H1 (cell line): ENCODE measurements at regions not wholly inside any gene's neighbourhood (a gene's known extent, or its start where the extent isn't known, plus 50 kb on each side); places are given as distances from the start of the nearest gene placed in this dataset.

Experiments
- CTCF ChIA-PET: fragments of 300-600 bp; sonication (Branson Sonifier 250); formaldehyde crosslinking; loops from one replicate; lab custom pipeline; 2021; ENCODE audit not compliant: partially characterized antibody; lab: Charles Lee
- POLR2A ChIA-PET: fragments of 300-600 bp; sonication (Branson Sonifier 250); formaldehyde crosslinking; loops from one replicate; lab custom pipeline; 2021; ENCODE audit warnings: inconsistent platforms; ENCODE audit not compliant: partially characterized antibody; lab: Charles Lee
- DNase-seq, 2 experiments: peaks; one replicate each; pipeline versions ENCODE4 v3.0.0 to v3.0.0-alpha.2; 2010 to 2022; ENCODE audit warnings: low spot score in 2 of 2, low read depth in 1 of 2, mixed read lengths in 1 of 2
- FAIRE-seq: peaks from 2 replicates; lab custom pipeline; 2011; peaks lifted over from hg19 to GRCh38; lab: Jason Lieb, UNC
- H2AFZ ChIP-seq: 2 replicates; pipeline ENCODE4 v1.8.1; 2012; ENCODE audit warnings: low read length, inconsistent platforms
- H2AK5ac ChIP-seq: 2 replicates; pipeline ENCODE4 v1.6.1; 2013; ENCODE audit warnings: low read depth, low read length
- H2BK120ac ChIP-seq: replicated peaks from 2 replicates; pipeline ENCODE3; 2013; ENCODE audit warnings: low read depth, low read length, inconsistent platforms
- H2BK12ac ChIP-seq: 2 replicates; pipeline ENCODE4 v1.6.1; 2013; ENCODE audit warnings: low read depth, low read length
- H2BK15ac ChIP-seq: 2 replicates; pipeline ENCODE4 v1.6.1; 2013; ENCODE audit warnings: low read length
- H2BK20ac ChIP-seq: 2 replicates; pipeline ENCODE4 v1.6.1; 2013; ENCODE audit warnings: low read length
- H2BK5ac ChIP-seq: 2 replicates; pipeline ENCODE4 v1.6.1; 2013; ENCODE audit warnings: low read depth, low read length
- H3K14ac ChIP-seq: 2 replicates; pipeline ENCODE4 v1.6.1; 2013; ENCODE audit warnings: inconsistent platforms; ENCODE audit not compliant: insufficient read length
- H3K18ac ChIP-seq: 2 replicates; pipeline ENCODE4 v1.6.1; 2013; ENCODE audit warnings: low read length; ENCODE audit errors: extremely low read depth
- H3K23ac ChIP-seq: 2 replicates; pipeline ENCODE4 v1.6.1; 2013; ENCODE audit warnings: inconsistent platforms; ENCODE audit not compliant: insufficient read length
- H3K23me2 ChIP-seq: 2 replicates; pipeline ENCODE4 v1.6.1; 2013; ENCODE audit warnings: low read depth, low read length
- H3K27ac ChIP-seq: 2 replicates; pipeline ENCODE4 v1.6.1; 2011; ENCODE audit warnings: low read depth, low read length, inconsistent platforms
- H3K27me3 ChIP-seq, 4 experiments: replicated peaks in 1 of 4; 1 replicate in 1 of 4; 2 replicates in 3 of 4; pipeline versions ENCODE4 v1.6.1 to v1.8.1; 2011 to 2013; ENCODE audit warnings: low read length in 3 of 4, mild to moderate bottlenecking in 3 of 4, inconsistent platforms in 2 of 4, mixed read lengths in 2 of 4, moderate library complexity in 1 of 4; ENCODE audit not compliant: control insufficient read depth in 3 of 4, insufficient read depth in 3 of 4; ENCODE audit errors: extremely low read depth in 1 of 4
- H3K36me3 ChIP-seq, 4 experiments: 2 replicates each; pipeline versions ENCODE4 v1.6.1 to v1.8.1; 2011 to 2013; ENCODE audit warnings: mild to moderate bottlenecking in 4 of 4, low read length in 3 of 4, moderate library complexity in 2 of 4, control low read depth in 1 of 4, inconsistent platforms in 1 of 4; ENCODE audit not compliant: insufficient read depth in 4 of 4, control insufficient read depth in 2 of 4
- H3K4ac ChIP-seq: replicated peaks from 2 replicates; pipeline ENCODE3; 2013; ENCODE audit warnings: low read length, low read depth, mixed read lengths, inconsistent platforms; ENCODE audit not compliant: insufficient read length
- H3K4me1 ChIP-seq, 4 experiments: replicated peaks in 1 of 4; 1 replicate in 1 of 4; 2 replicates in 3 of 4; pipeline versions ENCODE4 v1.6.1 to v1.8.1; 2011 to 2013; ENCODE audit warnings: low read length in 3 of 4, inconsistent platforms in 2 of 4, mixed read lengths in 1 of 4; ENCODE audit not compliant: insufficient read depth in 4 of 4, control insufficient read depth in 3 of 4
- H3K4me2 ChIP-seq, 2 experiments: 2 replicates each; pipeline versions ENCODE4 v1.6.1 to v1.8.1; 2011 to 2013; ENCODE audit warnings: low read depth in 2 of 2, low read length in 2 of 2, control low read depth in 1 of 2, inconsistent platforms in 1 of 2, mild to moderate bottlenecking in 1 of 2; ENCODE audit not compliant: insufficient read depth in 1 of 2
- H3K4me3 ChIP-seq, 4 experiments: fragments of 200-600, 300-600 bp in 1 of 4; sonication (generic), shearing (Covaris generic), sonication (Bioruptor Twin) in 1 of 4; 2 replicates each; pipeline versions ENCODE4 v1.5.1 to v1.8.1; 2011 to 2016; ENCODE audit warnings: low read length in 4 of 4, low read depth in 3 of 4, control low read depth in 2 of 4, inconsistent platforms in 2 of 4, mild to moderate bottlenecking in 2 of 4, mixed read lengths in 1 of 4, moderate library complexity in 1 of 4; ENCODE audit not compliant: insufficient read depth in 2 of 4; ENCODE audit errors: extremely low read depth in 1 of 4
- H3K56ac ChIP-seq: replicated peaks from 2 replicates; pipeline ENCODE3; 2013; ENCODE audit warnings: low read depth, mild to moderate bottlenecking, mixed read lengths, low read length, inconsistent platforms; ENCODE audit not compliant: insufficient read length
- H3K79me1 ChIP-seq: 2 replicates; pipeline ENCODE4 v1.6.1; 2013; ENCODE audit warnings: low read depth, low read length, control low read depth
- H3K79me2 ChIP-seq, 2 experiments: 2 replicates each; pipeline versions ENCODE4 v1.6.1 to v1.8.1; 2012 to 2013; ENCODE audit warnings: low read length in 2 of 2, mild to moderate bottlenecking in 2 of 2, inconsistent platforms in 1 of 2; ENCODE audit not compliant: insufficient read depth in 2 of 2, control insufficient read depth in 1 of 2
- H3K9ac ChIP-seq, 4 experiments: replicated peaks in 1 of 4; 1 replicate in 1 of 4; 2 replicates in 3 of 4; pipeline versions ENCODE4 v1.6.1 to v1.8.1; 2011 to 2013; ENCODE audit warnings: low read depth in 3 of 4, low read length in 3 of 4, control low read depth in 2 of 4, mild to moderate bottlenecking in 2 of 4, moderate library complexity in 2 of 4, inconsistent platforms in 1 of 4; ENCODE audit errors: extremely low read depth in 1 of 4
- H3K9me3 ChIP-seq, 2 experiments: 2 replicates each; pipeline versions ENCODE4 v1.6.1 to v1.8.1; 2012 to 2013; ENCODE audit warnings: mild to moderate bottlenecking in 2 of 2, moderate library complexity in 2 of 2, control low read depth in 1 of 2, inconsistent platforms in 1 of 2, low read depth in 1 of 2, low read length in 1 of 2, mixed read lengths in 1 of 2; ENCODE audit not compliant: insufficient read depth in 2 of 2
- H4K20me1 ChIP-seq, 2 experiments: replicated peaks in 1 of 2; 2 replicates each; pipeline versions ENCODE3 to v1.8.1; 2011 to 2013; ENCODE audit warnings: inconsistent platforms in 2 of 2, low read length in 2 of 2, mild to moderate bottlenecking in 1 of 2; ENCODE audit not compliant: insufficient read depth in 2 of 2, control insufficient read depth in 1 of 2
- H4K5ac ChIP-seq: 2 replicates; pipeline ENCODE4 v1.6.1; 2013; ENCODE audit warnings: low read length, low read depth, mixed read lengths, inconsistent platforms; ENCODE audit not compliant: insufficient read length
- H4K8ac ChIP-seq: 2 replicates; pipeline ENCODE4 v1.8.0; 2013; ENCODE audit warnings: mild to moderate bottlenecking, moderate library complexity, low read length, inconsistent platforms; ENCODE audit not compliant: insufficient read depth; ENCODE audit errors: extremely low read depth
- H4K91ac ChIP-seq: replicated peaks from 2 replicates; pipeline ENCODE3; 2013; ENCODE audit warnings: low read length, mixed read lengths, inconsistent platforms; ENCODE audit not compliant: insufficient read length
- CBX8 ChIP-seq: fragments of 300-800, 300-1000 bp; sonication (generic); IDR thresholded peaks from 2 replicates; pipeline ENCODE4 v1.7.1; 2016; ENCODE audit warnings: low read depth, low read length, borderline replicate concordance
- CHD1 ChIP-seq: IDR thresholded peaks from 2 replicates; pipeline ENCODE4 v1.6.1; 2012; ENCODE audit warnings: low read depth, low read length, improper control_type of control experiment
- FOSL1 ChIP-seq: IDR thresholded peaks from 2 replicates; pipeline ENCODE4 v1.6.1; 2011; ENCODE audit warnings: mild to moderate bottlenecking, low read depth, low read length, moderate library complexity; ENCODE audit not compliant: insufficient read depth
- ZNF274 ChIP-seq: IDR thresholded peaks from 2 replicates; pipeline ENCODE4 v1.7.0; 2012; ENCODE audit warnings: low read length, borderline replicate concordance; ENCODE audit errors: extremely low read depth
- WGBS, 2 experiments: shearing (Covaris generic) in 1 of 2; methylation state at CpG; one replicate each; pipeline versions ENCODE4 v1.1.6 to v1.1.7; 2013 to 2015; ENCODE audit warnings: low lambda C conversion rate in 2 of 2, mixed read lengths in 2 of 2, inconsistent platforms in 1 of 2, low coverage in 1 of 2, missing lambda C conversion rate in 1 of 2; ENCODE audit not compliant: insufficient replicate concordance in 2 of 2, insufficient coverage in 1 of 2, insufficient read length in 1 of 2; ENCODE audit errors: extremely low coverage in 1 of 2, missing lambda C conversion rate in 1 of 2; 5-methylcytosine and 5-hydroxymethylcytosine counted together

DNA sequence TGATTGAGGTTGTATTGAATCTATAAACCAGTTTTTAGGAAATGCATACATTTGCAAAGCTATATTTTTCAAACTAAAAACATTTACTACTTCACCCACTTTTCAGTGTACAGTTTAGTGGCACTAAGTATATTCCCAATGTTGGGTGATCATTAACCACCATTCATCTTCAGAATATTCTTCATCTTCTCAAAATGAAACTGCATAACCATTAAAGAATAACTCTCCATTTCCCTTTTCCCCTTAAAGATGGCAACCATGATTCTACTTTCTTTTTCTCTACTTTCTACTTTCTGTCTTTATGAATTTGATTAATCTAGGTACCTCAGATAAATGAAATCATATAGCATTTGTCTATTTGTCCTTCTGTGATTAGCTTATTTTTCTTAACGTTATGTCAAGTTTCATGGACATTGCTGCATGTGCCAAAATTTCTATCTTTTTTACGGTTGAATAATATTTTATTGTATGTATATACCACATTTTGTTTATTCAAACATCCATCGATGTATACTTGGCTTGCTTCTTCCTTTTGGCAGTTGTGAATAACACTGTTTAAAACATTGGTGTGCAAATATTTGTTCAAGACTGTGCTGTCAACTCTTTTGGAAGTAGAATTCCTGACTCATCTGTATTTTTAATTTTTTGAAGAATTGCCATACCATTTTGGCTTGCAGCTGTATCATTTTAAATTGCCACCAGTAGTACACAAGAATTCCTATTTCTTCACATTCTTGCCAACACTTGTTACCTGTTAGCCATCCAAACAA is 104.9 kb downstream of the RPRM start:
- H3K9ac ChIP-seq, result no peak overlapping the region
- no peak overlapping the region for H3K27ac ChIP-seq
- H2BK20ac ChIP-seq, result no peak overlapping the region
- H3K4ac ChIP-seq, result no peak overlapping the region
- H4K8ac ChIP-seq, result no peak overlapping the region
- no peak for DNase-seq
- H2BK120ac ChIP-seq, result no peak overlapping the region
- H3K79me1 ChIP-seq, result no peaks in the 10 kb centered on the region
- H2BK12ac ChIP-seq, result no peak overlapping the region
- H4K5ac ChIP-seq, result no peak overlapping the region
- no peak overlapping the region for H3K4me2 ChIP-seq
- H2BK5ac ChIP-seq, result no peak overlapping the region
- no peak overlapping the region for H4K91ac ChIP-seq
- no peaks in the 10 kb centered on the region for H3K9me3 ChIP-seq
- H2AFZ ChIP-seq, result no peak overlapping the region
- H3K4me1 ChIP-seq, result peaks cover 0 to 7% (median 5%) of the 10 kb centered on the region in 4 experiments; a peak in 4 of 7 replicates
- H3K79me2 ChIP-seq, result no peaks in the 10 kb centered on the region
- ChIA-PET POLR2A (no interaction called here), CTCF (no interaction called here)
- H3K36me3 ChIP-seq, result no peaks in the 10 kb centered on the region
- H3K27me3 ChIP-seq, result no peaks in the 10 kb centered on the region
- WGBS, 2 experiments, result 88% methylated on average over 3 of the region's 3 CpGs; no CpG with 5 or more reads in 1 of the 2 experiments
- no peak overlapping the region for H2AK5ac ChIP-seq
- no peaks in the 10 kb centered on the region for H4K20me1 ChIP-seq
- no peak overlapping the region for H3K14ac ChIP-seq
- H3K4me3 ChIP-seq, result no peak overlapping the region
- H3K56ac ChIP-seq, result no peak overlapping the region
- no peak overlapping the region for H3K18ac ChIP-seq
- no peak overlapping the region for H3K23ac ChIP-seq
- H2BK15ac ChIP-seq, result no peak overlapping the region
- no peaks in the 10 kb centered on the region for H3K23me2 ChIP-seq
- no peak for FAIRE-seq
- TF ChIP-seq CBX8 (no peak), FOSL1 (no peak), ZNF274 (no peak), CHD1 (no peak)
